Gastrocnemius medialis (tissue), 4 donors: ENCODE measurements at regions not wholly inside any gene's neighbourhood (a gene's known extent, or its start where the extent isn't known, plus 50 kb on each side); places are given as distances from the start of the nearest gene placed in this dataset.

Experiments used
- CTCF ChIP-seq, 5 experiments: fragments of 450-650 bp in 3 of 5; fragments of 200-600 bp in 2 of 5; sonication (generic) in 2 of 5; IDR thresholded peaks in 4 of 5; conservative IDR thresholded peaks in 1 of 5; 1 replicate in 4 of 5; 2 replicates in 1 of 5; pipeline ENCODE4 v1.5.1; 2016 to 2019; ENCODE audit warnings: antibody characterized with exemption in 5 of 5, mild to moderate bottlenecking in 3 of 5, moderate library complexity in 3 of 5
- POLR2A ChIP-seq, 2 donors: fragments of 450-650 bp; IDR thresholded peaks; one replicate each; pipeline ENCODE4 v1.6.1; 2017; ENCODE audit warnings: antibody characterized with exemption in 2 of 2, mild to moderate bottlenecking in 2 of 2, moderate library complexity in 2 of 2

- TF ChIP-seq POLR2A (IDR thresholded peaks at IDR 0.05) (no peak), CTCF (IDR thresholded peaks at IDR 0.05 in 4 of 5, conservative IDR thresholded peaks at IDR 0.05 in 1 of 5) (no peak)
Observed at GRCh38 chr3:80068459-80068858, 300.7 kb upstream of the ROBO1 start.
